ENCODE measurements at regions not wholly inside any gene's neighbourhood (a gene's known extent, or its start where the extent isn't known, plus 50 kb on each side); places are given as distances from the start of the nearest gene placed in this dataset.

GRCh38 chr6:66153247-66153646, 446.2 kb upstream of the EYS start:
- Mint-ChIP-seq H3K4me1 (no peaks in the 10 kb centered on the region), H3K27me3 (ENCODE audit: low read depth) (no peaks in the 10 kb centered on the region), H3K36me3 (ENCODE audit: low read depth) (no peaks in the 10 kb centered on the region), H3K4me3 (no peak overlapping the region), H3K27ac (no peak overlapping the region), H3K9me3 (no peaks in the 10 kb centered on the region)
- no peak for TF ChIP-seq CTCF (IDR thresholded peaks at IDR 0.05; ENCODE audit: unreplicated experiment in 3 of 3)

GRCh38 chr6:66149132-66149531, 442.1 kb upstream of the EYS start:
- Mint-ChIP-seq H3K4me1 (no peaks in the 10 kb centered on the region), H3K4me3 (no peak overlapping the region), H3K9me3 (peaks cover 4% of the 10 kb centered on the region), H3K27me3 (ENCODE audit: low read depth) (no peaks in the 10 kb centered on the region), H3K36me3 (ENCODE audit: low read depth) (no peaks in the 10 kb centered on the region), H3K27ac (no peak overlapping the region)
- TF ChIP-seq CTCF (IDR thresholded peaks at IDR 0.05; ENCODE audit: unreplicated experiment in 3 of 3): no peak

GRCh38 chr6:66145867-66146266, 438.8 kb upstream of the EYS start:
- no peak for TF ChIP-seq CTCF (IDR thresholded peaks at IDR 0.05; ENCODE audit: unreplicated experiment in 3 of 3)
- Mint-ChIP-seq H3K36me3 (ENCODE audit: low read depth) (no peaks in the 10 kb centered on the region), H3K4me3 (no peak overlapping the region), H3K9me3 (peaks cover 4% of the 10 kb centered on the region), H3K27me3 (ENCODE audit: low read depth) (no peaks in the 10 kb centered on the region), H3K4me1 (no peaks in the 10 kb centered on the region), H3K27ac (no peak overlapping the region)

GRCh38 chr6:66134021-66134420, 427.0 kb upstream of the EYS start:
- Mint-ChIP-seq H3K4me1 (no peaks in the 10 kb centered on the region), H3K36me3 (ENCODE audit: low read depth) (no peaks in the 10 kb centered on the region), H3K27ac (no peak overlapping the region), H3K27me3 (ENCODE audit: low read depth) (no peaks in the 10 kb centered on the region), H3K4me3 (no peak overlapping the region), H3K9me3 (peaks cover 2% of the 10 kb centered on the region)
- no peak for TF ChIP-seq CTCF (IDR thresholded peaks at IDR 0.05; ENCODE audit: unreplicated experiment in 3 of 3)

- Mint-ChIP-seq H3K36me3 (ENCODE audit: low read depth) (no peaks in the 10 kb centered on the region), H3K27ac (no peak overlapping the region), H3K4me1 (no peaks in the 10 kb centered on the region), H3K27me3 (ENCODE audit: low read depth) (peaks cover 8% of the 10 kb centered on the region), H3K4me3 (no peak overlapping the region), H3K9me3 (peaks cover 10% of the 10 kb centered on the region)
- TF ChIP-seq CTCF (IDR thresholded peaks at IDR 0.05; ENCODE audit: unreplicated experiment in 3 of 3): no peak
Observed at GRCh38 chr6:66128656-66129055, 421.6 kb upstream of the EYS start.

- Mint-ChIP-seq H3K4me1 (no peaks in the 10 kb centered on the region), H3K9me3 (peaks cover 10% of the 10 kb centered on the region), H3K4me3 (no peak overlapping the region), H3K27me3 (ENCODE audit: low read depth) (peaks cover 8% of the 10 kb centered on the region), H3K36me3 (ENCODE audit: low read depth) (no peaks in the 10 kb centered on the region), H3K27ac (no peak overlapping the region)
- no peak for TF ChIP-seq CTCF (IDR thresholded peaks at IDR 0.05; ENCODE audit: unreplicated experiment in 3 of 3)
Observed at GRCh38 chr6:66128243-66128642, 421.2 kb upstream of the EYS start.

All from nephron (organoid).